CD8-positive, alpha-beta memory T cell (primary cell): ENCODE measurements at regions not wholly inside any gene's neighbourhood (a gene's known extent, or its start where the extent isn't known, plus 50 kb on each side); places are given as distances from the start of the nearest gene placed in this dataset.

ENCODE experiments used
- CTCF ChIA-PET: fragments of 350-600 bp; sonication (Branson Sonifier 250); formaldehyde crosslinking; loops from one replicate; lab custom pipeline; 2021; ENCODE audit warnings: antibody characterized with exemption; lab: Charles Lee
- POLR2A ChIA-PET: fragments of 350-600 bp; sonication (Branson Sonifier 250); formaldehyde crosslinking; loops from one replicate; lab custom pipeline; 2021; ENCODE audit warnings: antibody characterized with exemption; lab: Charles Lee
- DNase-seq, 5 donors: peaks; one replicate each; pipeline versions ENCODE4 v3.0.0 to v3.0.0-alpha.2; 2020 to 2022; ENCODE audit warnings: mixed read lengths in 1 of 5
- H3K27ac ChIP-seq: one replicate; pipeline ENCODE4 v1.7.0; 2013; ENCODE audit warnings: low read depth, mild to moderate bottlenecking, low read length, moderate library complexity
- H3K27me3 ChIP-seq: 2 replicates; pipeline ENCODE4 v1.7.0; 2013; ENCODE audit warnings: low read length, mild to moderate bottlenecking; ENCODE audit not compliant: insufficient read depth, poor library complexity, severe bottlenecking
- H3K36me3 ChIP-seq: 2 replicates; pipeline ENCODE4 v1.7.0; 2013; ENCODE audit warnings: mild to moderate bottlenecking, low read length, moderate library complexity; ENCODE audit not compliant: insufficient read depth
- H3K4me1 ChIP-seq: 2 replicates; pipeline ENCODE4 v1.7.0; 2013; ENCODE audit warnings: mild to moderate bottlenecking, low read length, moderate library complexity; ENCODE audit not compliant: insufficient read depth
- H3K4me3 ChIP-seq: 2 replicates; pipeline ENCODE4 v1.7.0; 2013; ENCODE audit warnings: mild to moderate bottlenecking, low read length
- H3K9me3 ChIP-seq: 2 replicates; pipeline ENCODE4 v1.7.0; 2013; ENCODE audit warnings: mild to moderate bottlenecking, low read length
- H3K27ac Mint-ChIP-seq, 8 donors: one replicate each; pipeline ENCODE4 v1.8.0; 2020 to 2021; ENCODE audit warnings: mixed read lengths in 8 of 8, mild to moderate bottlenecking in 6 of 8, inconsistent platforms in 3 of 8, moderate library complexity in 3 of 8
- H3K27me3 Mint-ChIP-seq, 2 donors: one replicate each; pipeline ENCODE4 v1.8.0; 2020 to 2021; ENCODE audit warnings: mixed read lengths in 2 of 2, mild to moderate bottlenecking in 1 of 2, moderate library complexity in 1 of 2
- H3K36me3 Mint-ChIP-seq, 3 donors: one replicate each; pipeline ENCODE4 v1.8.0; 2020 to 2021; ENCODE audit warnings: mixed read lengths in 3 of 3, inconsistent platforms in 1 of 3, mild to moderate bottlenecking in 1 of 3
- H3K4me1 Mint-ChIP-seq, 3 donors: one replicate each; pipeline ENCODE4 v1.8.0; 2020 to 2021; ENCODE audit warnings: mixed read lengths in 3 of 3, inconsistent platforms in 1 of 3, mild to moderate bottlenecking in 1 of 3
- H3K4me3 Mint-ChIP-seq, 7 donors: one replicate each; pipeline ENCODE4 v1.8.0; 2020 to 2021; ENCODE audit warnings: mixed read lengths in 7 of 7, mild to moderate bottlenecking in 6 of 7, moderate library complexity in 4 of 7, inconsistent platforms in 2 of 7
- H3K9me3 Mint-ChIP-seq, 5 donors: one replicate each; pipeline ENCODE4 v1.8.0; 2020 to 2022; ENCODE audit warnings: mixed read lengths in 5 of 5, mild to moderate bottlenecking in 3 of 5, moderate library complexity in 2 of 5, inconsistent platforms in 1 of 5

- H3K9me3 Mint-ChIP-seq: peaks cover 0 to 7% (median 3%) of the 10 kb centered on the region in 5 donors
- Histone ChIP-seq H3K4me1 (no peaks in the 10 kb centered on the region), H3K9me3 (no peaks in the 10 kb centered on the region), H3K36me3 (no peaks in the 10 kb centered on the region), H3K27ac (no peak overlapping the region), H3K4me3 (no peak overlapping the region), H3K27me3 (no peaks in the 10 kb centered on the region)
- H3K4me1 Mint-ChIP-seq: no peaks in the 10 kb centered on the region
- DNase-seq: no peak
- no peak overlapping the region for H3K4me3 Mint-ChIP-seq
- ChIA-PET POLR2A (no interaction called here), CTCF (no interaction called here)
- no peak overlapping the region for H3K27ac Mint-ChIP-seq
- no peaks in the 10 kb centered on the region for H3K27me3 Mint-ChIP-seq
- H3K36me3 Mint-ChIP-seq: no peaks in the 10 kb centered on the region
These were observed 79.3 kb upstream of the GPC6 start for GRCh38 chr13:93147298-93147645.

- Histone ChIP-seq H3K4me3 (no peak overlapping the region), H3K9me3 (no peaks in the 10 kb centered on the region), H3K27me3 (no peaks in the 10 kb centered on the region), H3K27ac (no peak overlapping the region), H3K4me1 (no peaks in the 10 kb centered on the region), H3K36me3 (no peaks in the 10 kb centered on the region)
- Mint-ChIP-seq H3K9me3 (peaks cover 0 to 7% (median 4%) of the 10 kb centered on the region in 5 donors), H3K4me1 (no peaks in the 10 kb centered on the region), H3K27ac (no peak overlapping the region), H3K36me3 (no peaks in the 10 kb centered on the region), H3K4me3 (no peak overlapping the region), H3K27me3 (no peaks in the 10 kb centered on the region)
- ChIA-PET POLR2A (no interaction called here), CTCF (no interaction called here)
- no peak for DNase-seq
These were observed 78.7 kb upstream of the GPC6 start for GRCh38 chr13:93147946-93148345.

GRCh38 chr13:93151277-93151676, 75.3 kb upstream of the GPC6 start:
- Histone ChIP-seq H3K27me3 (no peaks in the 10 kb centered on the region), H3K4me3 (no peak overlapping the region), H3K27ac (no peak overlapping the region), H3K36me3 (no peaks in the 10 kb centered on the region), H3K4me1 (no peaks in the 10 kb centered on the region), H3K9me3 (no peaks in the 10 kb centered on the region)
- Mint-ChIP-seq H3K27me3 (no peaks in the 10 kb centered on the region), H3K4me3 (no peak overlapping the region), H3K4me1 (no peaks in the 10 kb centered on the region), H3K27ac (no peak overlapping the region), H3K36me3 (no peaks in the 10 kb centered on the region), H3K9me3 (peaks cover 0 to 7% (median 4%) of the 10 kb centered on the region in 5 donors)
- DNase-seq: no peak
- CTCF ChIA-PET: no interaction called here
- POLR2A ChIA-PET: no interaction called here

- H3K27me3 ChIP-seq: no peaks in the 10 kb centered on the region
- H3K27ac ChIP-seq: no peak overlapping the region
- H3K9me3 ChIP-seq: no peaks in the 10 kb centered on the region
- ChIA-PET POLR2A (no interaction called here), CTCF (no interaction called here)
- DNase-seq: no peak
- no peak overlapping the region for H3K4me3 ChIP-seq
- H3K4me1 Mint-ChIP-seq: no peaks in the 10 kb centered on the region
- H3K4me3 Mint-ChIP-seq: no peak overlapping the region
- H3K4me1 ChIP-seq: no peaks in the 10 kb centered on the region
- H3K36me3 ChIP-seq: no peaks in the 10 kb centered on the region
- peaks cover 0 to 17% (median 0%) of the 10 kb centered on the region in 5 donors for H3K9me3 Mint-ChIP-seq
- no peaks in the 10 kb centered on the region for H3K36me3 Mint-ChIP-seq
- H3K27ac Mint-ChIP-seq: no peak overlapping the region
- H3K27me3 Mint-ChIP-seq: no peaks in the 10 kb centered on the region
These were observed 68.0 kb upstream of the GPC6 start for GRCh38 chr13:93158565-93158964.

- Mint-ChIP-seq H3K27ac (no peak overlapping the region), H3K9me3 (peaks cover under 1 to 10% (median 2%) of the 10 kb centered on the region in 5 donors), H3K36me3 (no peaks in the 10 kb centered on the region), H3K27me3 (peaks cover 0 to 2% of the 10 kb centered on the region in 2 donors), H3K4me3 (no peak overlapping the region), H3K4me1 (no peaks in the 10 kb centered on the region)
- no peak for DNase-seq
- H3K4me3 ChIP-seq: no peak overlapping the region
- no peaks in the 10 kb centered on the region for H3K36me3 ChIP-seq
- no peaks in the 10 kb centered on the region for H3K4me1 ChIP-seq
- ChIA-PET CTCF (no interaction called here), POLR2A (no interaction called here)
- H3K9me3 ChIP-seq: no peaks in the 10 kb centered on the region
- no peak overlapping the region for H3K27ac ChIP-seq
- H3K27me3 ChIP-seq: no peaks in the 10 kb centered on the region
These were observed 56.6 kb upstream of the GPC6 start for GRCh38 chr13:93169980-93170379.

- H3K4me1 ChIP-seq: no peaks in the 10 kb centered on the region
- H3K4me1 Mint-ChIP-seq: no peaks in the 10 kb centered on the region
- no peak for DNase-seq
- no peaks in the 10 kb centered on the region for H3K36me3 Mint-ChIP-seq
- H3K9me3 ChIP-seq: no peaks in the 10 kb centered on the region
- no peak overlapping the region for H3K4me3 Mint-ChIP-seq
- no peaks in the 10 kb centered on the region for H3K36me3 ChIP-seq
- H3K4me3 ChIP-seq: no peak overlapping the region
- H3K27me3 ChIP-seq: no peaks in the 10 kb centered on the region
- H3K27ac ChIP-seq: no peak overlapping the region
- ChIA-PET POLR2A (no interaction called here), CTCF (no interaction called here)
- peaks cover 0 to 2% of the 10 kb centered on the region in 2 donors for H3K27me3 Mint-ChIP-seq
- no peak overlapping the region for H3K27ac Mint-ChIP-seq
- peaks cover 2 to 19% (median 5%) of the 10 kb centered on the region in 5 donors for H3K9me3 Mint-ChIP-seq
These were observed 54.5 kb upstream of the GPC6 start for GRCh38 chr13:93172109-93172508.

- no peaks in the 10 kb centered on the region for H3K4me1 Mint-ChIP-seq
- no peaks in the 10 kb centered on the region for H3K27me3 ChIP-seq
- H3K36me3 Mint-ChIP-seq: no peaks in the 10 kb centered on the region
- peak overlapping the region in 1 of 7 donors; percentile 7 for H3K4me3 Mint-ChIP-seq
- H3K27me3 Mint-ChIP-seq: no peaks in the 10 kb centered on the region
- ChIA-PET POLR2A (no interaction called here), CTCF (no interaction called here)
- no peaks in the 10 kb centered on the region for H3K9me3 ChIP-seq
- H3K9me3 Mint-ChIP-seq: peaks cover 0 to 19% (median 3%) of the 10 kb centered on the region in 5 donors
- no peaks in the 10 kb centered on the region for H3K4me1 ChIP-seq
- H3K4me3 ChIP-seq: no peak overlapping the region
- no peak overlapping the region for H3K27ac Mint-ChIP-seq
- no peak overlapping the region for H3K27ac ChIP-seq
- no peak for DNase-seq
- no peaks in the 10 kb centered on the region for H3K36me3 ChIP-seq
These were observed 53.0 kb upstream of the GPC6 start for GRCh38 chr13:93173654-93174053.

- Mint-ChIP-seq H3K4me3 (no peak overlapping the region), H3K9me3 (peaks cover 0 to 19% (median 3%) of the 10 kb centered on the region in 5 donors), H3K4me1 (no peaks in the 10 kb centered on the region), H3K36me3 (no peaks in the 10 kb centered on the region), H3K27me3 (no peaks in the 10 kb centered on the region), H3K27ac (no peak overlapping the region)
- no peaks in the 10 kb centered on the region for H3K27me3 ChIP-seq
- H3K27ac ChIP-seq: no peak overlapping the region
- ChIA-PET CTCF (no interaction called here), POLR2A (no interaction called here)
- H3K4me1 ChIP-seq: no peaks in the 10 kb centered on the region
- H3K4me3 ChIP-seq: no peak overlapping the region
- no peak for DNase-seq
- H3K9me3 ChIP-seq: no peaks in the 10 kb centered on the region
- H3K36me3 ChIP-seq: no peaks in the 10 kb centered on the region
These were observed 52.3 kb upstream of the GPC6 start for GRCh38 chr13:93174260-93174659.
